IPS-15b (cell line): ENCODE measurements at regions not wholly inside any gene's neighbourhood (a gene's known extent, or its start where the extent isn't known, plus 50 kb on each side); places are given as distances from the start of the nearest gene placed in this dataset.

Experiments
- H3K27me3 ChIP-seq: one replicate; pipeline ENCODE4 v1.6.1; 2013; ENCODE audit warnings: low read length; ENCODE audit not compliant: control insufficient read depth, insufficient read depth
- H3K36me3 ChIP-seq: one replicate; pipeline ENCODE4 v1.6.1; 2013; ENCODE audit warnings: low read length; ENCODE audit not compliant: control insufficient read depth, insufficient read depth
- H3K4me1 ChIP-seq: one replicate; pipeline ENCODE4 v1.6.1; 2013; ENCODE audit warnings: mild to moderate bottlenecking, low read length; ENCODE audit not compliant: control insufficient read depth, insufficient read depth
- H3K4me3 ChIP-seq: one replicate; pipeline ENCODE4 v1.5.1; 2013; ENCODE audit warnings: low read depth, low read length
- H3K9ac ChIP-seq: one replicate; pipeline ENCODE4 v1.6.1; 2013; ENCODE audit warnings: low read depth, mild to moderate bottlenecking, low read length
- H3K9me3 ChIP-seq: one replicate; pipeline ENCODE4 v1.6.1; 2013; ENCODE audit warnings: mild to moderate bottlenecking, low read length; ENCODE audit not compliant: control insufficient read depth, insufficient read depth

GRCh38 chr11:112404112-112404511, 143.5 kb upstream of the PLET1 start:
- H3K27me3 ChIP-seq: no peaks in the 10 kb centered on the region

GRCh38 chr11:112408517-112408916, 147.9 kb upstream of the PLET1 start:
- H3K4me1 ChIP-seq: peaks cover 4% of the 10 kb centered on the region
- H3K36me3 ChIP-seq: no peaks in the 10 kb centered on the region
- no peak overlapping the region for H3K9ac ChIP-seq
- no peaks in the 10 kb centered on the region for H3K27me3 ChIP-seq
- no peaks in the 10 kb centered on the region for H3K9me3 ChIP-seq
- H3K4me3 ChIP-seq: no peak overlapping the region

More at GRCh38 chr11:112404112-112404511, 143.5 kb upstream of the PLET1 start:
- Histone ChIP-seq H3K4me1 (peaks cover 4% of the 10 kb centered on the region), H3K9me3 (no peaks in the 10 kb centered on the region), H3K36me3 (no peaks in the 10 kb centered on the region), H3K9ac (no peak overlapping the region), H3K4me3 (no peak overlapping the region)

- no peaks in the 10 kb centered on the region for H3K27me3 ChIP-seq
- H3K36me3 ChIP-seq: no peaks in the 10 kb centered on the region
- H3K4me1 ChIP-seq: peaks cover 4% of the 10 kb centered on the region
- H3K4me3 ChIP-seq: no peak overlapping the region
- no peaks in the 10 kb centered on the region for H3K9me3 ChIP-seq
- H3K9ac ChIP-seq: no peak overlapping the region
Observed at GRCh38 chr11:112410325-112410724, 149.7 kb upstream of the PLET1 start.

GRCh38 chr11:112412383-112412782, 151.7 kb upstream of the PLET1 start:
- H3K4me3 ChIP-seq: no peak overlapping the region

DNA sequence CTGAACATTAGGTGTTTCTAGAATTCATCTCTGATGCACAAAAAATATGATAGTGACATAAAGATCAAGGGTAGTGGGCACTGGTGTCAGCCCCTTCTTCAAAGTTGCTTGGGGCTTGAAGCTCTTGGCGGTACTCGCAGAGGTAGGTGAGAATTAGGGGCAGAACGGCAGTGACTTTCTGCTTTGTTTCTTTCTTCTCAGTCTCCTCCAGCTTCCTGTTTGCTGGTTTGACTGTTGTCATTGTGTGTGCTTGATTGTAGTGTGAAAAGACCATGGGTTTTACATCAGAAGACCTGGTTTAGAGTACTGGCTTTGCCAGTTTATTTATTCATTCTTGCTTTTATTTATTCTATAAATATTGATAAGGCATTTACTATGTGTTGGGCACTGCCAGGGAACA, 156.7 kb upstream of the PLET1 start:
- H3K9ac ChIP-seq: no peak overlapping the region
- H3K9me3 ChIP-seq: no peaks in the 10 kb centered on the region
- peaks cover 5% of the 10 kb centered on the region for H3K4me1 ChIP-seq
- H3K27me3 ChIP-seq: no peaks in the 10 kb centered on the region
- no peak overlapping the region for H3K4me3 ChIP-seq
- no peaks in the 10 kb centered on the region for H3K36me3 ChIP-seq

More at GRCh38 chr11:112412383-112412782, 151.7 kb upstream of the PLET1 start:
- no peaks in the 10 kb centered on the region for H3K9me3 ChIP-seq
- H3K9ac ChIP-seq: no peak overlapping the region
- no peaks in the 10 kb centered on the region for H3K27me3 ChIP-seq
- H3K36me3 ChIP-seq: no peaks in the 10 kb centered on the region
- H3K4me1 ChIP-seq: peaks cover 4% of the 10 kb centered on the region

- H3K9me3 ChIP-seq: no peaks in the 10 kb centered on the region
- H3K4me3 ChIP-seq: no peak overlapping the region
- H3K36me3 ChIP-seq: no peaks in the 10 kb centered on the region
- peaks cover 5% of the 10 kb centered on the region for H3K4me1 ChIP-seq
- H3K27me3 ChIP-seq: no peaks in the 10 kb centered on the region
- no peak overlapping the region for H3K9ac ChIP-seq
Observed at GRCh38 chr11:112418438-112418837, 157.8 kb upstream of the PLET1 start.

GRCh38 chr11:112421879-112422278, 161.2 kb upstream of the PLET1 start:
- no peaks in the 10 kb centered on the region for H3K9me3 ChIP-seq
- H3K9ac ChIP-seq: no peak overlapping the region
- no peak overlapping the region for H3K4me3 ChIP-seq

DNA sequence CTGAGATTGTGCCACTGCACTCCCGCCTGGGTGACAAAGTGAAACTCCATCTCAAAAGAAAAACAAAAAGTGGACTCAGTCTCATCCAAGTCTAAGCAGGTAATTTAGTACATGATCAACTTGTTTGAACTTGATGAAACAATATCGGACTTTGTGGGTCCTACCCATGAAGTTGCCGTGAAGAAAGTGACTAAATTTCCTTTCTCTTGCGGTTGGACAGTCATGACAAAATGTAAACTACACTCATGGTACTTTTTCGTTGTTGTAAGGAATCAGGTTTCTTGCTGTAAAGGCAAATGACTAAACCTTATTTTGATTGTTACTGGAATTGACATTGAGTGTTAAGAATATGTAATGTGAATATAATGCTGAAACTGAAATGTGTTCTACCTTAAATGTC, 164.5 kb upstream of the PLET1 start:
- no peaks in the 10 kb centered on the region for H3K36me3 ChIP-seq
- no peaks in the 10 kb centered on the region for H3K9me3 ChIP-seq
- no peak overlapping the region for H3K9ac ChIP-seq
- H3K4me3 ChIP-seq: no peak overlapping the region
- no peaks in the 10 kb centered on the region for H3K27me3 ChIP-seq
- H3K4me1 ChIP-seq: peaks cover 5% of the 10 kb centered on the region

More at GRCh38 chr11:112421879-112422278, 161.2 kb upstream of the PLET1 start:
- H3K4me1 ChIP-seq: peaks cover 5% of the 10 kb centered on the region
- no peaks in the 10 kb centered on the region for H3K36me3 ChIP-seq
- H3K27me3 ChIP-seq: no peaks in the 10 kb centered on the region

DNA sequence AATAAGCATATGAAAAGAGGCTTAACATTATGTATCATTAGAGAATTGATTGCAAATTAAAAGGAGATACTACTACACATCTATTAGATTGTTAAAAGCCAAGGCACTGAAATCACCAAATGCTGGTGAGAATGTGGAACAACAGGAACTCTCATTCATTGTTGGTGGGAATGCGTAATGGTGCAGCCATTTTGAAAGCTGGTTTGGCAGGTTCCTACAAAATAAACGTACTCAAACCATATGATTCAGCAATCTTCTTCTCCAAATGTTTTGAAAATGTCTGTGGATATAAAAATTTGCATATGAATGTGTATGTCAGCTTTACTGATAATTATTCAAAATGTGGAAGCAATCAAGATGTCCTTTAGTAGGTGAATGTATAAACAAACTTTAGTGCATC, 176.4 kb upstream of the PLET1 start:
- Histone ChIP-seq H3K36me3 (no peaks in the 10 kb centered on the region), H3K9ac (no peak overlapping the region), H3K27me3 (no peaks in the 10 kb centered on the region), H3K4me1 (no peaks in the 10 kb centered on the region), H3K4me3 (no peak overlapping the region), H3K9me3 (no peaks in the 10 kb centered on the region)

DNA sequence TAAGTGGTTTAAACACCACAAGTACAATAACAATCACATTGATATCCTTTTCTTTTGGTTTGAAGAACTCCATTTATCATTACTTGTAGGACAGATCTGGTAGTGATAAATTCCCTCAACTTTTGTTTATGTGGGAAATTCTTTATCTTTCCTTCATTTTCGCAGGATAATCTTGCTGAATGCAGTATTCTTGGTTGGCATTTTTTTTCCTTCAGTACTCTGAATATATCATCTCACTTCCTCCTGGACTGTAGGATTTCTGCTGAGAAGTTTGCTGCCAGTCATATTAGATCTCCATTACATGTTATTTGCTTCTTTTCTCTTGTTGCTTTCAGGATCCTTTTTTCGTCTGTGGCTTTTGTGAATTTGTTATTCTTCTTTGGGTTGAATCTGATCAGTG, 179.0 kb upstream of the PLET1 start:
- Histone ChIP-seq H3K9ac (no peak overlapping the region), H3K36me3 (no peaks in the 10 kb centered on the region), H3K9me3 (no peaks in the 10 kb centered on the region), H3K27me3 (no peaks in the 10 kb centered on the region), H3K4me3 (no peak overlapping the region), H3K4me1 (no peaks in the 10 kb centered on the region)

DNA sequence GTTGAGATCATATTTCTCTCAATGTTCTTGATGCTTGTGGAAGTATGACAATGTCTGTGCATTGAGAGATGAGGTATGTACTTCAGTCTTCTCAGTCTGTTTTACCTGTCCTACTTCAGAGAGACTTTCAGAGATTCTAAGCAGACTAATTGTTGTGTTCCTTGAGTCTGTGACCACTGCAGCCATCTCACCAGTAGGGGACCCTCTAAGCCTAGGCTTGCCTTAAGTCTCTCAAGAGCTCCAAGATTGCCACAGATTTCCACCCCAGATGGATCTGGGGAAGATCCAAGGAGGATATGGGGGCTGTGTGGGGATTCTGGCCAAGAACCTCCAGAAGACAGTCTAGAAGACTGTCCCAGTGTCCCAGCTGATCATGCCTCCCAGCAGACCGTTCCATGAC, 179.9 kb upstream of the PLET1 start:
- Histone ChIP-seq H3K9ac (no peak overlapping the region), H3K4me3 (no peak overlapping the region), H3K27me3 (no peaks in the 10 kb centered on the region), H3K4me1 (no peaks in the 10 kb centered on the region), H3K36me3 (no peaks in the 10 kb centered on the region), H3K9me3 (no peaks in the 10 kb centered on the region)

DNA sequence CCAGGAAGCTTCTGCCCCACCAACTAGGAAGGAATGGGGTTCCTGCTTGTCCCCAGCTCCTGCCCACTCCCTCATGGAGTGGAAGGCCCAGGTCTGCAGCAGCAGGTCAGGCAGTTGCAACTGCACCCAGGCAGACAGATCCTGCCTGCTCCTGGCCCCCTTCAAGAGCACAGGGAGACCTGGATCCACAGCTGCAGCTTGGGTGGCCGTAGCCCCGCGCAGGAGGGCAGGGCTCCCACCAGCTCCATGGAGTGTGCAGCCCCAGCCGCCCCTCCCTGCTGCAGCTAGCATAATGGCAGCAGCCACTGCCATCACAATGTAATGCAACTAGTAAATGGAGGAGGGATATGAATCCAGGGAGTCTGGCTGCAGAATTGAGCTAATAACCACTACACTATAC, 187.5 kb upstream of the PLET1 start:
- Histone ChIP-seq H3K4me1 (no peaks in the 10 kb centered on the region), H3K9me3 (no peaks in the 10 kb centered on the region), H3K9ac (no peak overlapping the region), H3K4me3 (no peak overlapping the region), H3K27me3 (no peaks in the 10 kb centered on the region), H3K36me3 (no peaks in the 10 kb centered on the region)

DNA sequence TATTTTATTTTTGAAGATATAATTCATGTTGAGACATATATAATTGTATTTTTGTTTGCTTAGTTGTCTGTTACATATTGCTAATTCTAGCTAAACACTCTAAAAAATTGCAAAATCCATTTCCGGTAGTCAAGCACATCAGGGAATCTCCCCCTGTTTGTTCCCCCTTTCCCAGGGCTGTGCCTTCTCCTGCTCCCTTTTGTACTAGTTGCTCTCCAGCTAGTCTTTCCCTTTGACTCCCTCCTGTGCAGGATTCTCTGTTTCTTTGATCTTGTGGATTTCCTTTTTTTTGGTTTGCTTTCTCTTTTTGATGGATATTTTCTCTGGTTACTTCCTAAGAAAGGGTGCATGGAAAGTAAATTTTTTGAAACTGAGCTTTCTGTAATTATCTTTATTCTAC, 188.1 kb upstream of the PLET1 start:
- Histone ChIP-seq H3K4me3 (no peak overlapping the region), H3K36me3 (no peaks in the 10 kb centered on the region), H3K9me3 (no peaks in the 10 kb centered on the region), H3K27me3 (no peaks in the 10 kb centered on the region), H3K4me1 (no peaks in the 10 kb centered on the region), H3K9ac (no peak overlapping the region)
